GM23248 (cell line): ENCODE measurements at regions not wholly inside any gene's neighbourhood (a gene's known extent, or its start where the extent isn't known, plus 50 kb on each side); places are given as distances from the start of the nearest gene placed in this dataset.

Experiments used
- DNase-seq: peaks from one replicate; pipeline ENCODE4 v3.0.0-alpha.2; 2015
- H2AFZ ChIP-seq: fragments of 200-600 bp; sonication (generic); 2 replicates; pipeline ENCODE4 v1.6.1; 2016; ENCODE audit warnings: antibody characterized with exemption
- H3F3A ChIP-seq: fragments of 200-600 bp; sonication (generic); 2 replicates; pipeline ENCODE4 v1.6.1; 2016; ENCODE audit warnings: mild to moderate bottlenecking, antibody characterized with exemption, mixed run types; ENCODE audit not compliant: insufficient read depth
- H3K27ac ChIP-seq: fragments of 200-600 bp; sonication (generic); 2 replicates; pipeline ENCODE4 v1.5.1; 2016; ENCODE audit warnings: mild to moderate bottlenecking
- H3K27me3 ChIP-seq: fragments of 200-600 bp; sonication (generic); replicated peaks from 2 replicates; pipeline ENCODE4 v1.6.1; 2016; ENCODE audit warnings: mild to moderate bottlenecking; ENCODE audit not compliant: insufficient read depth
- H3K36me3 ChIP-seq: fragments of 200-600 bp; sonication (generic); 2 replicates; pipeline ENCODE4 v1.6.1; 2016; ENCODE audit warnings: low read depth, mild to moderate bottlenecking
- H3K4me1 ChIP-seq: fragments of 200-600 bp; sonication (generic); 2 replicates; pipeline ENCODE4 v1.6.1; 2016; ENCODE audit warnings: mild to moderate bottlenecking; ENCODE audit not compliant: insufficient read depth
- H3K4me2 ChIP-seq: fragments of 200-600 bp; sonication (generic); one replicate; pipeline ENCODE4 v1.6.1; 2016; ENCODE audit warnings: mild to moderate bottlenecking; ENCODE audit not compliant: unreplicated experiment
- H3K4me3 ChIP-seq: fragments of 200-600 bp; sonication (generic); 2 replicates; pipeline ENCODE4 v1.5.1; 2016; ENCODE audit warnings: mild to moderate bottlenecking
- H3K79me2 ChIP-seq: fragments of 200-600 bp; sonication (generic); 2 replicates; pipeline ENCODE4 v1.6.1; 2016; ENCODE audit warnings: mild to moderate bottlenecking; ENCODE audit not compliant: insufficient read depth
- H3K9ac ChIP-seq: fragments of 200-600 bp; sonication (generic); 2 replicates; pipeline ENCODE4 v1.6.1; 2016; ENCODE audit warnings: mild to moderate bottlenecking
- H3K9me2 ChIP-seq: fragments of 200-600 bp; sonication (generic); 2 replicates; pipeline ENCODE4 v1.6.1; 2016; ENCODE audit warnings: mixed run types, mild to moderate bottlenecking, moderate library complexity; ENCODE audit not compliant: insufficient read depth
- H3K9me3 ChIP-seq: fragments of 200-600 bp; sonication (generic); one replicate; pipeline ENCODE4 v1.6.1; 2017; ENCODE audit warnings: low read depth
- H4K20me1 ChIP-seq: fragments of 200-600 bp; sonication (generic); 2 replicates; pipeline ENCODE4 v1.6.0; 2016; ENCODE audit not compliant: insufficient read depth
- EZH2 ChIP-seq: fragments of 200-600 bp; sonication (generic); IDR thresholded peaks from 2 replicates; pipeline ENCODE4 v1.6.1; 2018; ENCODE audit warnings: antibody characterized with exemption, mild to moderate bottlenecking; ENCODE audit not compliant: insufficient read depth, poor library complexity, severe bottlenecking
- EZH2phosphoT487 ChIP-seq: fragments of 200-600 bp; sonication (generic); IDR thresholded peaks from 2 replicates; pipeline ENCODE4 v1.6.1; 2018; ENCODE audit warnings: antibody characterized with exemption, moderate library complexity, mild to moderate bottlenecking, low read depth; ENCODE audit not compliant: insufficient read depth
- WGBS, 2 experiments: methylation state at CpG; one replicate each; pipeline ENCODE4 v1.1.6; 2015 to 2017; ENCODE audit warnings: low lambda C conversion rate in 2 of 2, low coverage in 1 of 2; ENCODE audit errors: missing lambda C conversion rate in 2 of 2; 5-methylcytosine and 5-hydroxymethylcytosine counted together
- in situ Hi-C: fragments of 300-500 bp; cut with MboI; formaldehyde crosslinking; loops from 2 replicates; pipeline ENCODE4 v1.15.0; 2020

DNA sequence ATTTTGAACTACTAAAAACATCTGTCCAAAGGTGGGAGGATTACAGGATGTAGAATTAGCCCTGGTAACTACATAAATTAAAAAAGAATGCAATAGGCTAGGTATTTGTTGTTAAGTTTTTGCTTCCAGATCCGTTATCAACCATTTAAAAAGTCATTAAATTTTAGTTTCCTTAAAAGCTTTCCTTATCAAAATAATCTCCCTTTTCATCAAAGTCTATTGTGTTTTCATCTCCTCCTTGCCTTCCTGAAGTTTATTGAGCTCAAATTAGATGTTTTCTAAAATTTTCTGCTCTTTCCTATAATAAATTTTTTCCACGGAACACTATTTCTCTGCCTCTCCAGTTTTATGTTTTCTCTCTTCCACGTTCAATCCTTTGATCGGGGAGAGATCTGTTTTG, 108.6 kb downstream of the MEX3B start:
- no peaks in the 10 kb centered on the region for H3K9me2 ChIP-seq
- no peak overlapping the region for H3K4me2 ChIP-seq
- H2AFZ ChIP-seq = no peak overlapping the region
- no peak overlapping the region for H3K4me3 ChIP-seq
- H4K20me1 ChIP-seq = no peaks in the 10 kb centered on the region
- 31 to 37% methylated on average over 4 of the region's 4 CpGs for WGBS, 2 experiments
- no peaks in the 10 kb centered on the region for H3K9me3 ChIP-seq
- H3K79me2 ChIP-seq = no peaks in the 10 kb centered on the region
- no peaks in the 10 kb centered on the region for H3K36me3 ChIP-seq
- DNase-seq = no peak
- H3K4me1 ChIP-seq = peaks cover 14% of the 10 kb centered on the region
- H3K27ac ChIP-seq = no peak overlapping the region
- H3K9ac ChIP-seq = no peak overlapping the region
- TF ChIP-seq EZH2 (no peak), EZH2phosphoT487 (no peak)
- H3F3A ChIP-seq = peaks cover 15% of the 10 kb centered on the region
- H3K27me3 ChIP-seq = no peaks in the 10 kb centered on the region
- in situ Hi-C loops = no loop called here

GRCh38 chr15:81930582-81931369, 115.0 kb downstream of the MEX3B start:
- WGBS, 2 experiments = 77 to 80% methylated on average over 10 to 11 of the region's 11 CpGs
- DNase-seq = no peak
- H3K4me1 ChIP-seq = no peaks in the 10 kb centered on the region
- H3K9me2 ChIP-seq = no peaks in the 10 kb centered on the region
- H3K27ac ChIP-seq = no peak overlapping the region
- H2AFZ ChIP-seq = no peak overlapping the region
- H4K20me1 ChIP-seq = no peaks in the 10 kb centered on the region
- no peaks in the 10 kb centered on the region for H3K79me2 ChIP-seq
- no peaks in the 10 kb centered on the region for H3K36me3 ChIP-seq
- H3K4me3 ChIP-seq = no peak overlapping the region
- no peak overlapping the region for H3K9ac ChIP-seq
- no peaks in the 10 kb centered on the region for H3F3A ChIP-seq
- no peaks in the 10 kb centered on the region for H3K9me3 ChIP-seq
- no peak for TF ChIP-seq EZH2
- H3K27me3 ChIP-seq = no peaks in the 10 kb centered on the region
- in situ Hi-C loops = no loop called here
- H3K4me2 ChIP-seq = no peak overlapping the region

GRCh38 chr15:81929557-81929956, 116.3 kb downstream of the MEX3B start:
- TF ChIP-seq EZH2phosphoT487 (no peak), EZH2 (no peak)
- no peaks in the 10 kb centered on the region for H3F3A ChIP-seq
- H3K79me2 ChIP-seq = no peaks in the 10 kb centered on the region
- H3K4me3 ChIP-seq = no peak overlapping the region
- H4K20me1 ChIP-seq = no peaks in the 10 kb centered on the region
- H3K9me2 ChIP-seq = no peaks in the 10 kb centered on the region
- no peak for DNase-seq
- no peaks in the 10 kb centered on the region for H3K4me1 ChIP-seq
- in situ Hi-C loops = no loop called here
- no peak overlapping the region for H2AFZ ChIP-seq
- H3K27ac ChIP-seq = no peak overlapping the region
- H3K9me3 ChIP-seq = no peaks in the 10 kb centered on the region
- 75 to 76% methylated on average over 3 of the region's 3 CpGs for WGBS, 2 experiments
- no peaks in the 10 kb centered on the region for H3K27me3 ChIP-seq
- H3K9ac ChIP-seq = no peak overlapping the region
- no peak overlapping the region for H3K4me2 ChIP-seq
- no peaks in the 10 kb centered on the region for H3K36me3 ChIP-seq

GRCh38 chr15:81926981-81927380, 118.8 kb downstream of the MEX3B start:
- 63 to 64% methylated on average over 6 of the region's 6 CpGs for WGBS, 2 experiments
- in situ Hi-C loops = no loop called here
- H3K27me3 ChIP-seq = no peaks in the 10 kb centered on the region

More at GRCh38 chr15:81926981-81927380, 118.8 kb downstream of the MEX3B start:
- Histone ChIP-seq H3K9me2 (no peaks in the 10 kb centered on the region), H2AFZ (no peak overlapping the region), H3K9ac (no peak overlapping the region), H3K9me3 (no peaks in the 10 kb centered on the region), H3K4me2 (no peak overlapping the region), H3K4me3 (no peak overlapping the region), H3F3A (no peaks in the 10 kb centered on the region), H3K36me3 (no peaks in the 10 kb centered on the region), H4K20me1 (no peaks in the 10 kb centered on the region), H3K79me2 (no peaks in the 10 kb centered on the region), H3K4me1 (no peaks in the 10 kb centered on the region), H3K27ac (no peak overlapping the region)
- no peak for DNase-seq
- TF ChIP-seq EZH2phosphoT487 (no peak), EZH2 (no peak)
